H9 (cell line): ENCODE measurements at regions not wholly inside any gene's neighbourhood (a gene's known extent, or its start where the extent isn't known, plus 50 kb on each side); places are given as distances from the start of the nearest gene placed in this dataset.

Experiments
- DNase-seq: peaks from one replicate; pipeline ENCODE4 v3.0.0-alpha.2; 2017
- H2AFZ ChIP-seq: one replicate; pipeline ENCODE4 v1.6.1; 2013; ENCODE audit warnings: mild to moderate bottlenecking, low read length, control low read depth, moderate library complexity
- H2AK5ac ChIP-seq: 2 replicates; pipeline ENCODE4 v1.6.1; 2013; ENCODE audit warnings: low read length, control low read depth, mixed read lengths; ENCODE audit not compliant: insufficient read length
- H2BK120ac ChIP-seq: one replicate; pipeline ENCODE4 v1.6.1; 2013; ENCODE audit warnings: low read depth, mild to moderate bottlenecking, low read length, control low read depth, inconsistent platforms; ENCODE audit not compliant: poor library complexity, severe bottlenecking
- H2BK12ac ChIP-seq: 2 replicates; pipeline ENCODE4 v1.6.1; 2013; ENCODE audit warnings: low read length, control low read depth, mixed read lengths, low read depth; ENCODE audit not compliant: insufficient read length
- H2BK15ac ChIP-seq: 2 replicates; pipeline ENCODE4 v1.6.1; 2013; ENCODE audit warnings: low read depth, low read length, control low read depth
- H2BK20ac ChIP-seq: one replicate; pipeline ENCODE4 v1.6.1; 2013; ENCODE audit warnings: low read depth, mild to moderate bottlenecking, low read length, control low read depth, inconsistent platforms; ENCODE audit not compliant: poor library complexity, severe bottlenecking
- H2BK5ac ChIP-seq: 2 replicates; pipeline ENCODE4 v1.6.1; 2013; ENCODE audit warnings: low read length, control low read depth, mixed read lengths; ENCODE audit not compliant: insufficient read length
- H3K14ac ChIP-seq: 2 replicates; pipeline ENCODE4 v1.6.1; 2013; ENCODE audit warnings: low read length, control low read depth; ENCODE audit not compliant: insufficient read depth
- H3K18ac ChIP-seq: 2 replicates; pipeline ENCODE4 v1.6.1; 2013; ENCODE audit warnings: low read depth, mild to moderate bottlenecking, mixed read lengths, low read length, control low read depth; ENCODE audit not compliant: insufficient read length
- H3K23ac ChIP-seq: 2 replicates; pipeline ENCODE4 v1.6.1; 2013; ENCODE audit warnings: low read length, control low read depth, mixed read lengths, low read depth; ENCODE audit not compliant: insufficient read length
- H3K23me2 ChIP-seq: 2 replicates; pipeline ENCODE4 v1.6.1; 2013; ENCODE audit warnings: low read depth, mild to moderate bottlenecking, mixed read lengths, low read length, control low read depth; ENCODE audit not compliant: insufficient read length, poor library complexity, severe bottlenecking
- H3K27ac ChIP-seq: 2 replicates; pipeline ENCODE4 v1.5.1; 2013; ENCODE audit warnings: low read length, control low read depth, mixed read lengths, low read depth; ENCODE audit not compliant: insufficient read length
- H3K27me3 ChIP-seq: 2 replicates; pipeline ENCODE4 v1.6.1; 2013; ENCODE audit warnings: low read length, control low read depth, inconsistent platforms; ENCODE audit not compliant: insufficient read depth
- H3K4ac ChIP-seq: 2 replicates; pipeline ENCODE4 v1.6.1; 2013; ENCODE audit warnings: low read depth, mild to moderate bottlenecking, control low read depth, inconsistent platforms, low read length, moderate library complexity
- H3K4me1 ChIP-seq: 2 replicates; pipeline ENCODE4 v1.6.1; 2013; ENCODE audit warnings: low read length, control low read depth, inconsistent platforms; ENCODE audit not compliant: insufficient read depth
- H3K4me2 ChIP-seq: 2 replicates; pipeline ENCODE4 v1.6.1; 2013; ENCODE audit warnings: low read length, control low read depth, mixed read lengths; ENCODE audit not compliant: insufficient read length, insufficient read depth
- H3K56ac ChIP-seq: 2 replicates; pipeline ENCODE4 v1.6.1; 2013; ENCODE audit warnings: low read depth, mild to moderate bottlenecking, mixed read lengths, low read length, control low read depth; ENCODE audit not compliant: insufficient read length
- H3K79me1 ChIP-seq: 2 replicates; pipeline ENCODE4 v1.6.1; 2013; ENCODE audit warnings: low read depth, mild to moderate bottlenecking, moderate library complexity, low read length, control low read depth, inconsistent platforms; ENCODE audit not compliant: insufficient read depth, poor library complexity, severe bottlenecking
- H3K79me2 ChIP-seq: 2 replicates; pipeline ENCODE4 v1.6.1; 2013; ENCODE audit warnings: low read length, control low read depth, inconsistent platforms; ENCODE audit not compliant: insufficient read depth
- H3K9ac ChIP-seq: 2 replicates; pipeline ENCODE4 v1.6.1; 2013; ENCODE audit warnings: low read length, control low read depth, mixed read lengths; ENCODE audit not compliant: insufficient read length; ENCODE audit errors: extremely low read depth
- H3K9me3 ChIP-seq: one replicate; pipeline ENCODE4 v1.6.1; 2013; ENCODE audit warnings: low read depth, low read length, inconsistent platforms; ENCODE audit not compliant: control insufficient read depth
- H3T11ph ChIP-seq: one replicate; pipeline ENCODE4 v1.6.1; 2013; ENCODE audit warnings: mild to moderate bottlenecking, low read length, control low read depth, inconsistent platforms
- H4K20me1 ChIP-seq: one replicate; pipeline ENCODE4 v1.6.1; 2013; ENCODE audit not compliant: control insufficient read depth, insufficient read length, insufficient read depth
- H4K5ac ChIP-seq: 2 replicates; pipeline ENCODE4 v1.6.1; 2013; ENCODE audit warnings: low read depth, mild to moderate bottlenecking, mixed read lengths, low read length, control low read depth; ENCODE audit not compliant: insufficient read length
- H4K8ac ChIP-seq: replicated peaks from 2 replicates; pipeline ENCODE4 v1.6.1; 2013; ENCODE audit warnings: low read length, control low read depth, mixed read lengths, low read depth; ENCODE audit not compliant: insufficient read length
- H4K91ac ChIP-seq: 2 replicates; pipeline ENCODE4 v1.6.1; 2013; ENCODE audit warnings: low read depth, mild to moderate bottlenecking, moderate library complexity, mixed read lengths, low read length, control low read depth; ENCODE audit not compliant: insufficient read length
- H3K27ac Mint-ChIP-seq, 3 experiments: 2 replicates in 2 of 3; 3 replicates in 1 of 3; pipeline ENCODE4 v1.8.0; 2020 to 2021; ENCODE audit warnings: mixed read lengths in 3 of 3, mild to moderate bottlenecking in 1 of 3, moderate library complexity in 1 of 3
- H3K27me3 Mint-ChIP-seq: 2 replicates; pipeline ENCODE4 v1.8.0; 2021; ENCODE audit warnings: low read depth, mild to moderate bottlenecking, moderate library complexity, mixed read lengths
- H3K36me3 Mint-ChIP-seq, 3 experiments: 2 replicates in 2 of 3; 3 replicates in 1 of 3; pipeline ENCODE4 v1.8.0; 2020 to 2021; ENCODE audit warnings: low read depth in 3 of 3, mixed read lengths in 3 of 3; ENCODE audit not compliant: insufficient read depth in 1 of 3
- H3K4me1 Mint-ChIP-seq, 2 experiments: 2 replicates each; pipeline ENCODE4 v1.8.0; 2020; ENCODE audit warnings: mixed read lengths in 2 of 2
- H3K4me3 Mint-ChIP-seq, 2 experiments: 2 replicates in 1 of 2; 3 replicates in 1 of 2; pipeline ENCODE4 v1.8.0; 2020 to 2021; ENCODE audit warnings: mild to moderate bottlenecking in 2 of 2, mixed read lengths in 2 of 2, moderate library complexity in 1 of 2
- H3K9me3 Mint-ChIP-seq, 2 experiments: 2 replicates in 1 of 2; 3 replicates in 1 of 2; pipeline ENCODE4 v1.8.0; 2020; ENCODE audit warnings: mild to moderate bottlenecking in 2 of 2, mixed read lengths in 2 of 2, moderate library complexity in 1 of 2
- WGBS: extraction: QIAGEN DNeasy Blood & Tissue Kit; methylation state at CpG from one replicate; pipeline ENCODE4 v1.1.7; 2013; ENCODE audit warnings: missing lambda C conversion rate, low lambda C conversion rate, mixed read lengths; ENCODE audit not compliant: insufficient read length; ENCODE audit errors: extremely low coverage; 5-methylcytosine and 5-hydroxymethylcytosine counted together
- TF ChIP-seq, protein P1 (sequence below): fragments of 200-600 bp; sonication (generic); conservative IDR thresholded peaks from 3 replicates; pipeline ENCODE4 v1.8.0; 2021; ENCODE audit warnings: antibody characterized with exemption, mild to moderate bottlenecking

DNA sequence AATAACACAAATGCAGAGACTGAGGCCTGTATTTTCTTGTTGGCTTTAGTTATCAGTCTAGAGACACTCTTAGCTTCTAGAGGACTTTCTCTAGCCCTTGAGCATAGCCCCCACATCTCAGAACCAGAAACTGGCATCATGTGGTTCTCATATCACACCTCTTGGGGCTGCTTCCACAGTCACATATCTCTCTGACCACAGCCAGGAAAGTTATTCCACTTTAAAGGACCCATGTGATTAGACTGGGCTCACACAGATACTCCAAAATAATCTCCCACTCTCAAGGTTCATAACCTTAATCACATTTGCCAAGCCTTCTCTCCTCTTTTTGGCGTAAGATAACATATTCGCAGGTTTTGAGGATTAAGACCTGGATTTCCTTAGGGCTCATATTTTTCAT lies 846.9 kb upstream of the MIR17HG start:
- Histone ChIP-seq H3K14ac (no peak overlapping the region), H2BK5ac (no peak overlapping the region), H3K79me1 (no peaks in the 10 kb centered on the region), H2BK120ac (no peak overlapping the region), H3K9ac (no peak overlapping the region), H4K5ac (no peak overlapping the region), H2AK5ac (no peak overlapping the region), H3K56ac (no peak overlapping the region), H3K23ac (no peak overlapping the region), H3K23me2 (no peaks in the 10 kb centered on the region), H4K20me1 (no peaks in the 10 kb centered on the region), H2BK12ac (no peak overlapping the region), H3K27me3 (no peaks in the 10 kb centered on the region), H3K4me2 (no peak overlapping the region), H4K8ac (no peak overlapping the region), H3K4ac (no peak overlapping the region), H3T11ph (no peak overlapping the region), H2AFZ (no peak overlapping the region), H3K9me3 (no peaks in the 10 kb centered on the region), H3K18ac (no peak overlapping the region), H3K79me2 (no peaks in the 10 kb centered on the region), H2BK20ac (no peak overlapping the region), H3K27ac (no peak overlapping the region), H3K4me1 (no peaks in the 10 kb centered on the region), H4K91ac (no peak overlapping the region), H2BK15ac (no peak overlapping the region)
- Mint-ChIP-seq H3K27ac (no peak overlapping the region), H3K36me3 (no peaks in the 10 kb centered on the region), H3K9me3 (no peaks in the 10 kb centered on the region), H3K4me3 (no peak overlapping the region), H3K4me1 (no peaks in the 10 kb centered on the region; a peak in 1 of 4 replicates), H3K27me3 (no peaks in the 10 kb centered on the region)
- TF ChIP-seq, protein P1, sequence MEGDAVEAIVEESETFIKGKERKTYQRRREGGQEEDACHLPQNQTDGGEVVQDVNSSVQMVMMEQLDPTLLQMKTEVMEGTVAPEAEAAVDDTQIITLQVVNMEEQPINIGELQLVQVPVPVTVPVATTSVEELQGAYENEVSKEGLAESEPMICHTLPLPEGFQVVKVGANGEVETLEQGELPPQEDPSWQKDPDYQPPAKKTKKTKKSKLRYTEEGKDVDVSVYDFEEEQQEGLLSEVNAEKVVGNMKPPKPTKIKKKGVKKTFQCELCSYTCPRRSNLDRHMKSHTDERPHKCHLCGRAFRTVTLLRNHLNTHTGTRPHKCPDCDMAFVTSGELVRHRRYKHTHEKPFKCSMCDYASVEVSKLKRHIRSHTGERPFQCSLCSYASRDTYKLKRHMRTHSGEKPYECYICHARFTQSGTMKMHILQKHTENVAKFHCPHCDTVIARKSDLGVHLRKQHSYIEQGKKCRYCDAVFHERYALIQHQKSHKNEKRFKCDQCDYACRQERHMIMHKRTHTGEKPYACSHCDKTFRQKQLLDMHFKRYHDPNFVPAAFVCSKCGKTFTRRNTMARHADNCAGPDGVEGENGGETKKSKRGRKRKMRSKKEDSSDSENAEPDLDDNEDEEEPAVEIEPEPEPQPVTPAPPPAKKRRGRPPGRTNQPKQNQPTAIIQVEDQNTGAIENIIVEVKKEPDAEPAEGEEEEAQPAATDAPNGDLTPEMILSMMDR, result no peak
- DNase-seq, result no peak
- no CpG with 5 or more reads among the region's 2 CpGs for WGBS
